ENCODE measurements at regions not wholly inside any gene's neighbourhood (a gene's known extent, or its start where the extent isn't known, plus 50 kb on each side); places are given as distances from the start of the nearest gene placed in this dataset.
"Not testable (repeated sequence)": the region's sequence is repeated elsewhere in the genome, so short reads cannot be mapped to it uniquely, and the experiment has no call there.

GRCh38 chr3:152622811-152623167 lies 212.1 kb upstream of the P2RY1 start:
- no peak for DNase-seq

GRCh38 chr3:152623286-152623911 lies 211.5 kb upstream of the P2RY1 start:
- DNase-seq = no peak

GRCh38 chr3:152626226-152626625 lies 208.7 kb upstream of the P2RY1 start:
- DNase-seq = no peak

- DNase-seq = no peak
These were observed 206.4 kb upstream of the P2RY1 start for GRCh38 chr3:152628496-152628895.

- DNase-seq = no peak
These were observed 205.4 kb upstream of the P2RY1 start for GRCh38 chr3:152629363-152630122.

GRCh38 chr3:152635389-152635788 lies 199.5 kb upstream of the P2RY1 start:
- no peak for DNase-seq

GRCh38 chr3:152636651-152637050 lies 198.3 kb upstream of the P2RY1 start:
- DNase-seq = no peak

GRCh38 chr3:152638214-152638613 lies 196.7 kb upstream of the P2RY1 start:
- DNase-seq = no peak

GRCh38 chr3:152638707-152639450 lies 196.1 kb upstream of the P2RY1 start:
- no peak for DNase-seq

- no peak for DNase-seq
These were observed 193.7 kb upstream of the P2RY1 start for GRCh38 chr3:152641198-152641597.

GRCh38 chr3:152642658-152643057 lies 192.3 kb upstream of the P2RY1 start:
- DNase-seq = no peak

GRCh38 chr3:152644478-152644877 lies 190.5 kb upstream of the P2RY1 start:
- DNase-seq = no peak

- DNase-seq = no peak
These were observed 188.9 kb upstream of the P2RY1 start for GRCh38 chr3:152646004-152646403.

GRCh38 chr3:152650177-152650576 lies 184.8 kb upstream of the P2RY1 start:
- DNase-seq = no peak

GRCh38 chr3:152650923-152651322 lies 184.0 kb upstream of the P2RY1 start:
- DNase-seq = not testable (repeated sequence)

GRCh38 chr3:152656214-152656971 lies 178.5 kb upstream of the P2RY1 start:
- DNase-seq = no peak

- no peak for DNase-seq
These were observed 178.0 kb upstream of the P2RY1 start for GRCh38 chr3:152656972-152657355.

GRCh38 chr3:152658977-152659720 lies 175.8 kb upstream of the P2RY1 start:
- DNase-seq = no peak

- DNase-seq = no peak
These were observed 172.8 kb upstream of the P2RY1 start for GRCh38 chr3:152662157-152662556.

- no peak for DNase-seq
These were observed 170.2 kb upstream of the P2RY1 start for GRCh38 chr3:152664766-152665165.

GRCh38 chr3:152667267-152667666 lies 167.7 kb upstream of the P2RY1 start:
- DNase-seq = no peak

GRCh38 chr3:152669560-152669959 lies 165.4 kb upstream of the P2RY1 start:
- DNase-seq = no peak
